CD4-positive, CD25-positive, alpha-beta regulatory T cell (primary cell): ENCODE measurements at regions not wholly inside any gene's neighbourhood (a gene's known extent, or its start where the extent isn't known, plus 50 kb on each side); places are given as distances from the start of the nearest gene placed in this dataset.
"Not testable (repeated sequence)": the region's sequence is repeated elsewhere in the genome, so short reads cannot be mapped to it uniquely, and the experiment has no call there.

Experiments used
- ATAC-seq, 2 donors: fragments of 150-1000 bp; cut with Tn5 transposase; one replicate each; pipeline ENCODE4 v1.10.0; 2021; ENCODE audit warnings: low read depth in 2 of 2, moderate number of reproducible peaks in 2 of 2, moderate library complexity in 1 of 2
- DNase-seq, 3 donors: peaks; one replicate each; pipeline versions ENCODE4 v3.0.0 to v3.0.0-alpha.2; 2012 to 2022; ENCODE audit warnings: mixed read lengths in 1 of 3
- H3K27ac ChIP-seq: one replicate; pipeline ENCODE4 v1.7.0; 2013; ENCODE audit warnings: mild to moderate bottlenecking, low read length; ENCODE audit not compliant: insufficient read depth, poor library complexity, severe bottlenecking
- H3K27me3 ChIP-seq: one replicate; pipeline ENCODE4 v1.7.0; 2013; ENCODE audit warnings: low read length; ENCODE audit not compliant: control insufficient read depth, insufficient read depth
- H3K36me3 ChIP-seq: one replicate; pipeline ENCODE4 v1.7.0; 2013; ENCODE audit warnings: mild to moderate bottlenecking, low read length, moderate library complexity; ENCODE audit not compliant: control insufficient read depth, insufficient read depth
- H3K4me1 ChIP-seq: 2 replicates; pipeline ENCODE4 v1.7.0; 2013; ENCODE audit warnings: mild to moderate bottlenecking, low read length; ENCODE audit not compliant: insufficient read depth, control insufficient read depth, poor library complexity, severe bottlenecking
- H3K4me3 ChIP-seq: one replicate; pipeline ENCODE4 v1.7.0; 2013; ENCODE audit warnings: low read depth, mild to moderate bottlenecking, low read length, moderate library complexity
- H3K9me3 ChIP-seq, 2 experiments: 1 replicate in 1 of 2; 2 replicates in 1 of 2; pipeline ENCODE4 v1.7.0; 2013; ENCODE audit warnings: low read length in 2 of 2, mild to moderate bottlenecking in 1 of 2, moderate library complexity in 1 of 2; ENCODE audit not compliant: control insufficient read depth in 2 of 2
- H3K27ac Mint-ChIP-seq, 3 donors: one replicate each; pipeline ENCODE4 v1.8.0; 2020 to 2022; ENCODE audit warnings: mild to moderate bottlenecking in 3 of 3, mixed read lengths in 3 of 3, moderate library complexity in 2 of 3
- H3K27me3 Mint-ChIP-seq: one replicate; pipeline ENCODE4 v1.8.0; 2022; ENCODE audit warnings: mild to moderate bottlenecking, mixed read lengths
- H3K36me3 Mint-ChIP-seq: one replicate; pipeline ENCODE4 v1.8.0; 2020; ENCODE audit warnings: mixed read lengths
- H3K4me1 Mint-ChIP-seq, 4 donors: one replicate each; pipeline ENCODE4 v1.8.0; 2020 to 2022; ENCODE audit warnings: mixed read lengths in 4 of 4, mild to moderate bottlenecking in 1 of 4
- H3K4me3 Mint-ChIP-seq, 4 donors: one replicate each; pipeline ENCODE4 v1.8.0; 2020 to 2022; ENCODE audit warnings: mild to moderate bottlenecking in 4 of 4, mixed read lengths in 4 of 4, moderate library complexity in 3 of 4
- H3K9me3 Mint-ChIP-seq, 7 donors: one replicate each; pipeline ENCODE4 v1.8.0; 2020 to 2022; ENCODE audit warnings: mixed read lengths in 7 of 7, mild to moderate bottlenecking in 3 of 7, moderate library complexity in 2 of 7

- ATAC-seq (no peak), DNase-seq (no peak)
- no peak overlapping the region for H3K27ac ChIP-seq
Measured at GRCh38 chr13:34733721-34734120, 208.3 kb upstream of the NBEA start.

GRCh38 chr13:34734932-34735331 lies 207.1 kb upstream of the NBEA start:
- no peak overlapping the region for H3K27ac ChIP-seq
- H3K9me3 ChIP-seq = no peaks in the 10 kb centered on the region
- Mint-ChIP-seq H3K36me3 (no peaks in the 10 kb centered on the region), H3K9me3 (peaks cover 0 to 6% (median 3%) of the 10 kb centered on the region in 7 donors), H3K27ac (no peak overlapping the region), H3K27me3 (no peaks in the 10 kb centered on the region), H3K4me3 (no peak overlapping the region), H3K4me1 (no peaks in the 10 kb centered on the region)
- H3K4me3 ChIP-seq = no peak overlapping the region
- ATAC-seq (no peak), DNase-seq (no peak)
- no peaks in the 10 kb centered on the region for H3K4me1 ChIP-seq
- H3K36me3 ChIP-seq = no peaks in the 10 kb centered on the region
- no peaks in the 10 kb centered on the region for H3K27me3 ChIP-seq

More at GRCh38 chr13:34733721-34734120, 208.3 kb upstream of the NBEA start:
- no peaks in the 10 kb centered on the region for H3K27me3 Mint-ChIP-seq
- no peaks in the 10 kb centered on the region for H3K4me1 Mint-ChIP-seq
- H3K27ac Mint-ChIP-seq = no peak overlapping the region
- no peaks in the 10 kb centered on the region for H3K9me3 ChIP-seq
- H3K4me1 ChIP-seq = no peaks in the 10 kb centered on the region
- H3K27me3 ChIP-seq = no peaks in the 10 kb centered on the region
- H3K4me3 ChIP-seq = no peak overlapping the region
- H3K4me3 Mint-ChIP-seq = no peak overlapping the region
- H3K36me3 ChIP-seq = no peaks in the 10 kb centered on the region
- H3K9me3 Mint-ChIP-seq = peaks cover 2 to 14% (median 7%) of the 10 kb centered on the region in 7 donors
- H3K36me3 Mint-ChIP-seq = no peaks in the 10 kb centered on the region

- no peak for ATAC-seq
- peaks cover 0 to 7% (median 2%) of the 10 kb centered on the region in 7 donors for H3K9me3 Mint-ChIP-seq
- H3K36me3 Mint-ChIP-seq = no peaks in the 10 kb centered on the region
- H3K4me1 ChIP-seq = no peaks in the 10 kb centered on the region
- no peak for DNase-seq
- H3K36me3 ChIP-seq = no peaks in the 10 kb centered on the region
- H3K9me3 ChIP-seq = no peaks in the 10 kb centered on the region
- H3K27me3 ChIP-seq = no peaks in the 10 kb centered on the region
- no peak overlapping the region for H3K4me3 Mint-ChIP-seq
- no peaks in the 10 kb centered on the region for H3K27me3 Mint-ChIP-seq
- H3K4me1 Mint-ChIP-seq = no peaks in the 10 kb centered on the region
- no peak overlapping the region for H3K27ac ChIP-seq
- no peak overlapping the region for H3K27ac Mint-ChIP-seq
- H3K4me3 ChIP-seq = no peak overlapping the region
Measured at GRCh38 chr13:34738254-34738992, 203.6 kb upstream of the NBEA start.

GRCh38 chr13:34747056-34747455 lies 195.0 kb upstream of the NBEA start:
- H3K4me1 Mint-ChIP-seq, H3K4me3 Mint-ChIP-seq, H3K9me3 ChIP-seq, ATAC-seq, H3K4me1 ChIP-seq, DNase-seq, H3K4me3 ChIP-seq, H3K27me3 Mint-ChIP-seq, H3K36me3 Mint-ChIP-seq, H3K27ac ChIP-seq, H3K36me3 ChIP-seq, H3K27ac Mint-ChIP-seq, H3K27me3 ChIP-seq: not testable (repeated sequence)
- peaks cover 3 to 15% (median 5%) of the 10 kb centered on the region in 7 donors for H3K9me3 Mint-ChIP-seq

- no peak for DNase-seq
- peaks cover 3 to 15% (median 5%) of the 10 kb centered on the region in 7 donors for H3K9me3 Mint-ChIP-seq
- H3K4me3 ChIP-seq = no peak overlapping the region
- no peaks in the 10 kb centered on the region for H3K4me1 Mint-ChIP-seq
- H3K4me3 Mint-ChIP-seq = no peak overlapping the region
- no peak overlapping the region for H3K27ac ChIP-seq
- no peak for ATAC-seq
- no peaks in the 10 kb centered on the region for H3K36me3 ChIP-seq
- no peaks in the 10 kb centered on the region for H3K36me3 Mint-ChIP-seq
- no peak overlapping the region for H3K27ac Mint-ChIP-seq
- H3K9me3 ChIP-seq = no peaks in the 10 kb centered on the region
- no peaks in the 10 kb centered on the region for H3K27me3 ChIP-seq
- H3K4me1 ChIP-seq = no peaks in the 10 kb centered on the region
- no peaks in the 10 kb centered on the region for H3K27me3 Mint-ChIP-seq
Measured at GRCh38 chr13:34747507-34747906, 194.6 kb upstream of the NBEA start.

GRCh38 chr13:34748073-34748472 lies 194.0 kb upstream of the NBEA start:
- Mint-ChIP-seq H3K4me3 (no peak overlapping the region), H3K27me3 (no peaks in the 10 kb centered on the region), H3K27ac (no peak overlapping the region), H3K4me1 (no peaks in the 10 kb centered on the region), H3K36me3 (no peaks in the 10 kb centered on the region), H3K9me3 (peaks cover 3 to 15% (median 5%) of the 10 kb centered on the region in 7 donors)
- H3K27me3 ChIP-seq = no peaks in the 10 kb centered on the region
- no peak overlapping the region for H3K27ac ChIP-seq
- H3K4me3 ChIP-seq = no peak overlapping the region
- DNase-seq (no peak), ATAC-seq (no peak)
- no peaks in the 10 kb centered on the region for H3K36me3 ChIP-seq
- H3K4me1 ChIP-seq = no peaks in the 10 kb centered on the region
- H3K9me3 ChIP-seq = no peaks in the 10 kb centered on the region

GRCh38 chr13:34748596-34748995 lies 193.5 kb upstream of the NBEA start:
- Mint-ChIP-seq H3K4me3 (no peak overlapping the region), H3K27ac (no peak overlapping the region), H3K9me3 (peaks cover under 1 to 15% (median 5%) of the 10 kb centered on the region in 7 donors), H3K36me3 (no peaks in the 10 kb centered on the region), H3K27me3 (no peaks in the 10 kb centered on the region), H3K4me1 (no peaks in the 10 kb centered on the region)
- H3K27me3 ChIP-seq = no peaks in the 10 kb centered on the region
- H3K9me3 ChIP-seq = no peaks in the 10 kb centered on the region
- no peaks in the 10 kb centered on the region for H3K4me1 ChIP-seq
- no peak overlapping the region for H3K27ac ChIP-seq
- DNase-seq (no peak), ATAC-seq (no peak)
- no peak overlapping the region for H3K4me3 ChIP-seq
- no peaks in the 10 kb centered on the region for H3K36me3 ChIP-seq

- Histone ChIP-seq H3K4me3 (no peak overlapping the region), H3K27ac (no peak overlapping the region), H3K36me3 (no peaks in the 10 kb centered on the region), H3K4me1 (no peaks in the 10 kb centered on the region), H3K9me3 (no peaks in the 10 kb centered on the region), H3K27me3 (no peaks in the 10 kb centered on the region)
- ATAC-seq (no peak), DNase-seq (no peak)
- no peaks in the 10 kb centered on the region for H3K4me1 Mint-ChIP-seq
- no peak overlapping the region for H3K4me3 Mint-ChIP-seq
- peaks cover 0 to 13% (median 5%) of the 10 kb centered on the region in 7 donors for H3K9me3 Mint-ChIP-seq
- H3K27ac Mint-ChIP-seq = no peak overlapping the region
- no peaks in the 10 kb centered on the region for H3K36me3 Mint-ChIP-seq
- no peaks in the 10 kb centered on the region for H3K27me3 Mint-ChIP-seq
Measured at GRCh38 chr13:34749046-34749445, 193.0 kb upstream of the NBEA start.
